Hepatic stellate cell (primary cell): ENCODE measurements at regions not wholly inside any gene's neighbourhood (a gene's known extent, or its start where the extent isn't known, plus 50 kb on each side); places are given as distances from the start of the nearest gene placed in this dataset.
"Not testable (repeated sequence)": the region's sequence is repeated elsewhere in the genome, so short reads cannot be mapped to it uniquely, and the experiment has no call there.

Experiments used
- DNase-seq: peaks from one replicate; pipeline ENCODE4 v3.0.0; 2011; ENCODE audit warnings: low spot score

DNA sequence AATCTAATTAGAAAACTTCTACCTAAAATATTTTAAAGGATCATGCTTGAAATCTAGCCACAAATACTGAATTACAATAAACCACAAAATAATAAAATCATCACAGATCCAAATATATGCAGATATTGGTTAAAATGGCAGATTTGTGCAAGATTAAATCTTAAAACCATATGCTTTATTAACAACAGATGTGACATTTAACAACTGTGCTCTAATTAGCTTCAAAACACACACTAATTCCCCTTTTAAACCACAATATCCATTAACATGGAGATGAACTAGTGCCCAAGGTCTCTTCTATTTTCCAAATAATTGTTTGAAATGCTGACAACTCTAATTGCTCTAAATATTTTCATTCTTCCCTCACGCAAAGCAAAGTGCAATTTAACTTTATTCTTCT lies 1530.3 kb downstream of the SI start:
- DNase-seq, result no peak

DNA sequence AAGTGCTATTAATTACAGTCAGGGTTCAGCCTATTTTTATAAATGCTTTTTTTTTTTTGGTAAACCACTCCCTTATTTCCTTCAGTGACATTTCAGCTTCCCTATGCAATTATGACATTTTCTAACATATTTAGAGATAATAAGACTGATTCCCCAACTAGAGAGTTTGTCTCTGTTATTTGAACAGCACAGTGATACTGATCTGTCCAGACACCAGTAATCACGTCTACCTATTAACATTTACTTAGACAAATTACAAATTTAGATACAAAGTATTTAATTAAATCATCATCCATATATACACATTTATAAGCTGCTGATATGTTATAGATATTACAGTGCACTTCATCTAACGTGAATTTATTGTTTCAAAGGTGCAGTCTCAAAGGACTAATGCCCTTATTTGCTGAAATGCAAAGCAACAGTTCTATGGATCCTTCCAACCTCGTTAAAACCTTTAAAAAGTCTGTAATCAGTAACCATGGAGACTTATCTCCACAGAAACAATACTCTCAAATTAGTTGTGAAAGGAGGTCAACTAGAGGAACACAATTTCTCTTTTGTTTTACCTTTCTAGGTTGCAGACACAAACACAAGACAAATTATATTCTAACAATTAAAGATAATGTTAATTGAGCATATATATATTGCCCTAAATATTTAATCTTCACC lies 1531.1 kb downstream of the SI start:
- no peak for DNase-seq

DNA sequence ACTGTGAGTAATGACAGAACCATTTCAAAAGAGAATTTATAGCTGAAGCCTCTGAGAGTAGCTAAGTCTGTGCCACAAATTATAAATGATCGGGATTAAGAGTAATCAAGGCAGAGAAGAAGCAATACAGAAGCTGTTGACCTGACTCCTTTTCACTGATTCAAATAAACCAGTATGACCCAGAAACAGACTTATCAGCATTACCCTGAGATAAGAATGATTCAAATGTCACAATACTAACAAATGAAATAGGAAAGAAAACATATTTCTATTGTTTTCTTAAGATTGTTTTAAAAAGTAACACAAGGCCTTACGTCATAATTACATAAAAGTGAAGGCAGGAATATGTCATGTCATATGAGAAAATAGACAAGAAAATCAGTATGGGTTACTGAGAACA lies 1534.6 kb downstream of the SI start:
- DNase-seq, result no peak

DNA sequence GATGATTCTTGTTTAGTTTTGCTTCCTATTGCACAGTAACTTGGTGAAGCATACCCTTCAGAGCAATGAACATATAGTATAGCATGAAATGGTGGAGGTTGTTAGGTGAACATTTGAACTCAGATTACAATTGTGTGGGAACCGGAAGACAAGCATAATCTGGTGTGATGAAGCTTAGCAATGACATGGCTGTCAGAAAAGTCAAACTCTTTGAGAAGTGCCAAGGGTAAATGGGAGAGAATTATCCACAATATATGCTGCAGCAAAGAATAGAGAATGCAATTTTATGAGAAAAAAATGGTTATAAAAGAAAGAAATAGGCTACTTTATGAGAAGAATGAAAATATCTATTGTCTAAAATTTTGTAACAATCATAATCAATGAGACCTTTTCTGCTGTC lies 1536.7 kb downstream of the SI start:
- no peak for DNase-seq

DNA sequence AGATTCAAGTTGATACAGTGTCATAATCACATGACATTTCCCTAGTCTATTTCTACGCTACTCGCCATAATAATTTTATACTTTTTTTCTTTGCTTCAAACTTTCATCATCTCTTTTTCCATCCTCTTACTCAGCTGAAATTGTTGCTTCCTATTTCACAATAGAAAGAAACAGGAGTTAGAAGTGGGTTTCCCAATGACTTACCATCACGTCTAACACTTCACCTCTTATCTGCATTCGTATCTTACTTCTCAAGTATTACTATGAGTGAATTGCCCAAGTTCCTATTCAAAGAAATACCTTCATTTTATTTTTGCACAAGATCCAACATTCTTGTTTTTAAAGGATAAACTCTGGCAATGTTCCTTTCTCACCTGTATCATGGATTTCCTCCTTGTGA lies 1539.9 kb downstream of the SI start:
- no peak for DNase-seq

DNA sequence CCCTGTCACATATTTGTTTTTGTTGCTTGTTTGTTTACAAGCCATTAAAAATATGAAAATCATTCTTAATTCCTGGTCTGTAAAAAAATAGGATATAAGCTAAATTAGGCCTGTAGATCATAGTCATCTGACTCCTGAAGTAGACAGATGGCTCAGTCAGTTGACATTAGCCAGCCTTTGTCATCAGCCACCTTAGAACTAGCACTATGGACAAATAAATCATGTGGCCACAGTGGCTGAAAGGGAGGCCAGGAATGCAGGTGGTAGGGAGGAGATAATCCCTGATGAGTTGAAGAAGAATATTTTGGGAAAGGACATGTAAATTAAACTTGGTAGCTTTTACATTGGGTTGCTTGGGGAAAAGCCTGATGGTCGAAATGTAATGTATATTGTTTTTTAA lies 1544.9 kb downstream of the SI start:
- no peak for DNase-seq

DNA sequence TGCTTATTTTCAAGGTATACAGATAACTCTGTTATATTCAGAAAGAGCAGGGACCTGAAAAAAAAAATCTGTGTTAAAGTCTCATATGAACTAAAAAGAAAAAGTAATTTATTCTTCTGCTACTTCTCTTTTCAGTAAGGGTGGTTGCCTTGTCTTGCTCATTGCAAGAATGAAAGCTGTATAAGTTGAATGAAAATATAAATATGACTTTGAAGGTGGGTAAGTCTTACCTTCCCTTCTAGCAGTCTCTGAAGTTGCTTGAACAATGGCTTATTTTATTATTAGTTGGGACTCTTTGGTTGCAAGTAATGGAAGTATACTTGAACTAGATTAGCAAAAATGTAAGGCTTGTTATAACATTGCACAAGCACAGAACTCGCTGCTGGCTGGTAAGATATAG lies 1554.9 kb downstream of the SI start:
- DNase-seq, result no peak

DNA sequence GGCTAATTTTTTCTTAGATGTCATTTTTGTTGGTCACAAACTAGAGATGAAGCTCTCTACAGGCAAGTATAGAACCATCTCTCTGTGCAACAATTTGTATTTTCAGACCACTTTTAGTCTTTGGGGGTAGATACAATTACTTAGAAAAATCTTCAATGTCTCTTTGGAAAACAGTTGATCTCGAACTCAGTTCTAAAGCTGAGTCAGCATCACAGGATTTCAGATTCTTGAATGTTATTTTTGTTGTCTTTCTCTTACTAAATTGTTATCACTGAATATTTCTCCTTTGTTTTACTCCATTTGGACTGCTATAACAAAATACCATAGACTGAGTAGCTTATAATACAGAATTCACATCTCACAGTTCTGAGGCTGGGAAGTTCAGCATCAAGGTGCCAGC lies 1557.0 kb downstream of the SI start:
- no peak for DNase-seq

DNA sequence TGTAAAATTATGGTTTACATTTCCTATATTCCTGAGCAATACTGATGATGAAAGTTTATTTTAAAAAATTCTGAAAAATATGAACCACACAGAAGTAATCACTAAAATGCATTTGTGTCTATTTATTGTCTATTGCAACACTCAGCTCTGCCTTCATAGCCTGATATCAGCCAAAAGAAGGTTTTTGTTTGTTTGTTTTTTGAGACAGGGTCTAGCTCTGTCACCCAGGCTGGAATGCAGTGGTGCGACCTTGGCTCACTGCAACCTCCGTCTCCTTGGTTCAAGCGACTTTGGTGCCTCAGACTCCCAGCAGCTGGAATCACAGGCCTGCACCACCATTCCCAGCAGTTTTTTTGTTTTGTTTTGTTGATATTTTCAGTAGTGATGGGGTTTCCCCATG lies 1560.2 kb downstream of the SI start:
- DNase-seq, result no peak

DNA sequence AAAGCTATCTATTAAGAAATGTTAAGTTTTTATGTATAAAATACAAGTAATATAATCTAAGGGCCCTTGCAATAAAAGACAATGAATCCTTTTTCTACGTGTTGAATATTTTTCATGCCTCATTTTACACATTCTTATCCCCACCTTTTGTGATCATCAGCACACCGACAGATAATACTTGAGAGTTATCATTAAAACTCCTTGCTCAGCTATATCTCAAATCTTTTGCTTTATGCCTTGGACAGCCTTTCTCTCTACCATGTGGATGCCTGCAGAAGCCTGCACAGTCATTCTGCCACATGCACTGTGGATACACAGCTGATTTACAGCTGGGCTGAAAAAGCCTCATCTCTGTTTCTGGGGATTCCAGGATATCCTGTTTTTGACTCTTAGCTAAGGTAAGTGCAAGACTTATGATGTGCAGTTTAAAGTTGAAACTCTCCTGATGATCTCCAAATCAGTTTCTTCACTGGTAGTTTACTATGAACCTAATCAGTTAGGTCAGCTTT lies 1565.1 kb downstream of the SI start:
- no peak for DNase-seq

DNA sequence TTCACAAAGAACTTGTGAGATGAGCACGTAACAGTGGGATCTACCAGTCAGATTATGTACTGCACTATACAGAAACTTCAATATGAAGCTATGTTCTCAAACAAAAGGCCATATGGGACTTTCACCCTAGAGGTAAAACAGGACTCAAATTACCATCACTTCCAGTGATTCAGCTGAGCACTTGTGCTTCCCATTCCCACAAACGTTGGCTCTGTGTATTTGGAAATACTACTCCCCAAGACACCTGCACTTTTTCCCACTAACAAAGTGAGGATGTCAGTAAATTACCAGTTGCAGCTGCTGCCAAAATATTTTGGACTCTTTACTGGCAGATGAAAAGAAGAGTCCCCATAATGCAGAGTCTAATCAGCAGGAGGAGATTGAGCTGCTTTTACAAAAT lies 1570.1 kb downstream of the SI start:
- DNase-seq, result no peak

DNA sequence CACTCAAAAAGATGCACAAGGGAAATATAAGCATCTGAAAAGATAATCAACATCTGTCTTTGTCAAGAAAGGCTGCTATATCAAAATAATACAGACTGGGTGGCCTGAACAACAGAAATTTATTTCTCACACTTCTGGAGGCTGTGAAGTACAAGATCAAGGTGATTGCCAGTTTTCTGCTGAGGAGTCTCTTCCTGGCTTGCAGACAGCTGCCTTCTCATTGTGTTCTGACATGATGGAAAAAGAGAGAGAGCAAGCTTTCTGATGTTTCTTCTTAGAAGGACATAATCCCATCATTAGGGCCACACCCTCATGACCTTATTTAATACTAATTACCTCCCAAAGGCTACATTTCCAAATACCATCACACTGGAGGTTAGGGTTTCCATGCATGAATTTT lies 1573.3 kb downstream of the SI start:
- no peak for DNase-seq

DNA sequence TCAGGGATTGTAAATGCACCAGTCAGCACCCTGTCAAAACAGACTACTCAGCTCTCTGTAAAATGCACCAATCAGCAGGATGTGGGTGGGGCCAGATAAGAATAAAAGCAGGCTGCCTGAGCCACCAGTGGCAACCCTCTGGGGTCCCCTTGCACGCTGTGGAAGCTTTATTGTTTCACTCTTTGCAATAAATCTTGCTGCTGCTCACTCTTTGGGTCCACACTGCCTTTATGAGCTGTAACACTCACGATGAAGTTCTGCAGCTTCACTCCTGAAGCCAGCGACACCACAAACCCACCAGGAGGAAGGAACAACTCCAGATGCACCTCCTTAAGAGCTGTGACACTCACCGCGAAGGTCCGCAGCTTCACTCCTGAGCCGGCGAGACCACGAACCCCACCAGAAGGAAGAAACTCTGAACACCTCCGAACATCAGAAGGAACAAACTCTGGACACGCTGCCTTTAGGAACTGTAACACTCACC lies 1578.5 kb downstream of the SI start:
- not testable (repeated sequence) for DNase-seq

DNA sequence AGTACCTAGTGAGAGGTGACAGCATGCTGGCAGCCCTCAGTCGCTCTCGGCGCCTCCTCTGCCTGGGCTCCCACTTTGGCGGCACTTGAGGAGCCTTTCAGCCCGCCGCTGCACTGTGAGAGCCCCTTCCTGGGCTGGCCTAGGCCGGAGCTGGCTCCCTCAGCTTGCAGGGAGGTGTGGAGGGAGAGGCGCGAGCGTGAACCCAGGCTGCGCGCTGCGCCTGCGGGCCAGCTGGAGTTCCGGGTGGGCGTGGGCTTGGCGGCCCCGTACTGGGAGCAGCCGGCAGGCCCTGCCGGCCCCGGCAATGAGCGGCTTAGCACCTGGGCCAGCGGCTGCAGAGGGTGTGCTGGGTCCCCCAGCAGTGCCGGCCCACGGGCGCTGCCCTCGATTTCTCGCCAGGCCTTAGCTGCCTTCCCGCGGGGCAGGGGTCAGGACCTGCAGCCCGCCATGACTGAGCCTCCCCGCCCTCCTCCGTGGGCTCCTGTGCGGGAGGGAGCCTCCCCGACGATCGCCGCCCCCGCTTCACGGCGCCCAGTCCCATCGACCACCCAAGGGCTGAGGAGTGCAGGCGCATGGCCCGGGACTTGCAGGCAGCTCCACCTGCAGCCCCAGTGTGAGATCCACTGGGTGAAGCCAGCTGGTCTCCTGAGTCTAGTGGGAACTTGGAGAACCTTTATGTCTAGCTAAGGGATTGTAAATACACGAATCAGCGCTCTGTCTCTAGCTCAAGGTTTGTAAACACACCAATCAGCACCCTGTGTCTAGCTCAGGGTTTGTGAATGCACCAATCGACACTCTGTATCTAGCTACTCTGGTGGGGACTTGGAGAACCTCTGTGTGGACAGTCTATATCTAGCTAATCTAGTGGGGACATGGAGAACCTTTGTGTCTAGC lies 1579.2 kb downstream of the SI start:
- DNase-seq, result not testable (repeated sequence)

DNA sequence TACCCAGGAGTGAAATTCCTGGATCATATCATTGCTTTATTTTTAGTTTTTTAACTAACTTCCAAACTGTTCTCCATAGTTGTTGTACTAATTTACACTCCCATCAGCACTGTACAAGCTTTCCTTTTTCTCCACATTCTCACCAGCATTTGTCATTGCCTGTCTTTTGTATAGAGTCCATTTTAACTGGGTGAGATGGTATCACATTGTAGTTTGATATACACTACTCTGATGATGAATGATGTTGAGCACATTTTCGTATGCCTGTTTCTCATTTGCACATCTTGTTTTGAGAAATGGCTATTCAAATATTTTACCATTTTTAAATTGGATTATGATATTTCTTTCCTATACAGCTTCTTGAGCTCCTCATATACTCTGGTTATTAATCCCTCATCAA lies 1586.6 kb downstream of the SI start:
- no peak for DNase-seq

DNA sequence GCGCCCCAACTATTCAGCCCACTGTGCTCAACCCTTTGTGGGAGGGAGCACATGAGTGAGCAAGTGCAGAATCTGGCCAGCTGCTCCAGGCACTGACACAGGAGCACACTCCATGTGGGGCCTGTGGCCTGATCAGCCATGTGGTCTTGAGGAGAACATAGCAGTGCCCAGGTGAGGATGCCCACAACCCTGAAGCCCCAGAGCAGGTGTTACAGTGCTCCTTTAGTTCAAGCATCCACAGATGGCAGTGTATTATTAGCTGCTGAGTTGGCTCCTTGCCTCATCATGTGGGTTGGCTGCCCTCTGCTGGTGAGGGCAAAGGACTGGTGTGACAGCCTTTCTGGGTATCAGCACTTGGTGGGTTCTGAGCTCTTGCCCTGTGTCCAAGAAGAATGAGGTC lies 1588.2 kb downstream of the SI start:
- peak; percentile 2 for DNase-seq

DNA sequence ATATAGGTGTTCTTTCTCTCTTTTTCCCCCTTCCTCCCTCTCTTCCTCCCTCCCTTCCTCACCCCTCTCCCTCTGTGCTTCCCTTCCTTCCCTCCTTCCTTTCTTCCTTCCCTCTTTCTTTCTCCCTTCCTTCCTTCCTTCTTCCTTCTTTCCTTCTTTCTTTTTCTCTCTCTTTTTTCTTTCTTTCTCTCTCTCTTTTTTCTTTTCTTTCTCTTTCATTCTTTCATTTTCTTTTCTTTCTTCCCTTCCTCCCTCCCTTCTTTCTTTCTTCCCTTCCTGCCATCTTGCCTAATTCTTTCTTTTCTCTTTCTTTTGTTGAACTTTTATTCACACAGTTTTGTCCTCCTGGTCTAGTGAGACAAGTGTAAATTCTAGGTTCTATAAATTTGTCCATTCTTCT lies 1595.6 kb downstream of the SI start:
- no peak for DNase-seq

DNA sequence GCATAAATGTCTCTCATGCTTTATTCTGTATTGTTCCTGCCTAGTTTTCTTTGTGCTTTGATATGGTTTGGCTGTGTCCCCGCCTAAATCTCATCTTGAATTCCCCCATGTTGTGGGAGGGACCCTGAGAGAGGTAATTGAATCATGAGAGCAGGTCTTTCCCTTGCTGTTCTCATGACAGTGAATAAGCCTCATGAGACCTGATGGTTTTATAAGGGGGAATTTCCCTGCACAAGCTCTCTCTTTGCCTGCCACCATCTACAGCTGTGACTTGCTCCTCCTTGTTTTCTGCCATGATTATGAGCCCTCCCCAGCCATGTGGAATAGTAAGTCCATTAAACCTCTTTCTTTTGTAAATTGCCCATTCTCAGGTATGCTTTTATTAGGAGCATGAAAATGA lies 1596.6 kb downstream of the SI start:
- no peak for DNase-seq

DNA sequence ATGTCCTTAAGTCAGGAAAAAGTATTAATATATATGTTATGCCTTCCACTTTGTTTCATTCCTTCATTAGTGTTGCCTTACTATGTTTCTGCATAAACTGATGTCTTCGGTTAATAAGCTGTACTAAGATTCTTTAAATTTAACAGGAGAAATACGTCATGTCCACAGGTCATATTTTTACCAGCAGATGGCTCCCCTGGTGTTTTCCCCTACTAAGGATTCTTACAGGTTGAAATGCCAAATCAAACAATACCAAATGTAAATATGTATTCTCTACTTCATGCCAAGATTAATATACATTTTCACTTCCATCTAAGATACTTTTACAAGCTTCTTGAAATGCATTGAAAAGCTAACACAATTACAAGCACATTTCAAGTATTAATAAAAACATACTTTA lies 1602.1 kb downstream of the SI start:
- DNase-seq, result no peak

DNA sequence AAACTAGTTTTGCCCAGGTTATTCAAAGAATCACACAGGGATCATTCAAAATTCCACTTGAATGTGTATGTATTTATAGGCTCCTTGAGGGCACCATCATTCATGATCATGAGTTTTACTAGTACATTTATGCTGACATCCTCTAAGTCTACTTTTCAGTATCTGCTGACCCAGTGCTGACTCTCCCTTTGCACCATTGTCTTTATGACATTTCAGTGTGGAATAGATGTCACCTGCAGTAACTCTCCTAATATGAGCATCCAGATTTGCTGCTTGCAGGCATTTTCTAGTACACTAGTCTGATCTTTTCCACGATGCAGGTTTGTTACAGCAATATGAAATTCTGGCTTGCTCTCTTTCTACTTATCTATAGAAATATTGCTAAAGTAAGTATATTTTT lies 1603.5 kb downstream of the SI start:
- DNase-seq, result no peak

DNA sequence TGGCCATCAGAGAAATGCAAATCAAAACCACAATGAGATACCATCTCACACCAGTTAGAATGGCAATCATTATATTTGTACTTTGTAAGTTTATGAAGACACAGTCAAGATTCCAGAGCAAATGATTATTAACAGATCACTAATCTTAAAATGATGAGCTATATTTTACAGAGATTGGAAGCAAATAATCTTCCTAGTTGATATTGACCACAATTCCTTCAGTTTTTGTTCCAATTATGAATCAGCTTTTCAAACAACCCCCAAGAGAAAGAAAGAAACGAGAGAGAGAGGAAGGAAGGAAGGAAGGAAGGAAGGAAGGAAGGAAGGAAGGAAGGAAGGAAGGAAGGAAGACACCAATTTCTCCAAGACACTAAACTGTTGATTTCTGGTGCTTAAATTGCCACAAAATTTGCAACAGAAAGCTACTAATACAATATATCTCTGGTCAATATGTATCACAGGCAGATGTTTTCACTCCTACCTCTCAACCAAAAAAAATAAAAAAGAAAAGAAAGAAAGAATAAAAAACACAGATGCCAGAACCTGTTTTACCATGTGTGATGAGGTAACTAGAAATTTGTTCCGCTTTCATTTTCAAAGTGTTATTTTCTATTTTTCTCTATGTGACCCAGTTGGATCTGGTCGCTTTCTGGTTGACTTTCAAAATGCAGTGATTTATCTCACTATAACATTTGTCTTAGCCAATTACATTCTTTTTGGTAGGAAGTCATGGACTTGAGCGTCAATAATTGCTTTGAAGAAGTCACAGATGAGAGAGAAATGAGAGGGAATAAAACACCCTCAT lies 1609.6 kb downstream of the SI start:
- no peak for DNase-seq

DNA sequence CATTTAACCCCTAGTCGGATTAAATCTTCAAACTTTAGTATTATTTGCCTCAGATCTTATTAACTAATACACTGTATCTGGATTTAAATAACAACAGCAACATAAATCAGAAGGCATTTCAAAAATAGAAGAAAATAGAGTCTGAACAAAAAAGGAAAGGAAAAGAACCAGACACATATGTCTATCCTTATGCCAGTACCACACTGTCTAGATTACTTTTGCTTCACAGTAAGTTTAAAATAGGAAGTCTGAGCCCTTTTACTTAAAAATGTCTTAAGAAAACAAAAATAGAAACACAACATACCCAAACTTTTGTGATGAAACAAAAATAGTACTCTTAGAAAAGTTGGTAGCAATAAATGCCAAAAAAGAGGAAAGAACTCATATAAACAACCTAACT lies 1615.8 kb downstream of the SI start:
- no peak for DNase-seq

DNA sequence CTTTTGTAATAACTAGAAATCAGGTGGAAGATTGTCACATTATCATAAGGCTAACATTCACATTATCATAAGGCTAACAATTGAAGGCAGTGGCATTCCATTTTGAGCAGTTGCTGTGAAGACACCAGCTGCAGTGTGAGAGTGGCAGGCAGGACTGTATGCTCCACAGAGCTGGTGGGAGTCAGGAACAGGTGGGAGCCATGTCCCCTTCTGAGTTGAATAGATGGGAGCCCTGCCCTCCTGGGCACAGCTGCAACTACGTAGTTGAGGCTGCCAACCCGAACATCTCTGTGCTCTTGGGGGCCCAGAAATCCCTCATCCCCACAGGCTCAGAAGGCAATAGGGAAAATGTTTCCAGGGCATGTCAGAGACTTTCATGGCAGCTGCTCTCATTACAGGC lies 1627.6 kb downstream of the SI start:
- DNase-seq, result no peak
